ENCODE measurements at regions not wholly inside any gene's neighbourhood (a gene's known extent, or its start where the extent isn't known, plus 50 kb on each side); places are given as distances from the start of the nearest gene placed in this dataset.

DNA sequence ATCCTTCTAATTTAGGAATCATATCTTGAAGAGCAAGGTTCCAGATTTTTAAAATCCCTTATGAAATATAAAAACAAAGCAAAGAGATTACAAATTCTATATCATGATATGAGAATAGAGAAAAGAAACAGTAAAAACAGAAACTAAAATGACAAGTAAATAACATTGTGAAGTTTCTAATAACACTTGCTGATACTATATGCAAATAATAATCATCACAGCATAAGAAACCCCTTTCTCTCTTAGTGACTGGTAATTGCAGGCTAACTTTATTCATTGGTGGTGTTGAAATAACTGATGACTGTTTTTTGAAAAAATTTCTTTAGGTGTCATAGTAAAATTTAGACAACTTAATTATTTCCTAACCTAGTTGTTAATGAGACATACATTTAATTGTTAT is 281.6 kb downstream of the PLA2G4A start:
- TF ChIP-seq RAD21 (IDR thresholded peaks at IDR 0.05) (no peak), TAF1 (conservative IDR thresholded peaks at IDR 0.05) (no peak), HNF4G (IDR thresholded peaks at IDR 0.05) (no peak), EGR1 (IDR thresholded peaks at IDR 0.05; ENCODE audit: low read depth in 2 of 2) (no peak), GABPA (IDR thresholded peaks at IDR 0.05 in 1 of 2, conservative IDR thresholded peaks at IDR 0.05 in 1 of 2) (no peak), JUND (IDR thresholded peaks at IDR 0.05) (no peak), MAX (IDR thresholded peaks at IDR 0.05) (no peak), YY1 (IDR thresholded peaks at IDR 0.05) (no peak), HNF4A (conservative IDR thresholded peaks at IDR 0.05) (no peak), FOXA1 (IDR thresholded peaks at IDR 0.05) (no peak), RXRA (IDR thresholded peaks at IDR 0.05) (no peak)
- TF ChIP-seq, protein P1, sequence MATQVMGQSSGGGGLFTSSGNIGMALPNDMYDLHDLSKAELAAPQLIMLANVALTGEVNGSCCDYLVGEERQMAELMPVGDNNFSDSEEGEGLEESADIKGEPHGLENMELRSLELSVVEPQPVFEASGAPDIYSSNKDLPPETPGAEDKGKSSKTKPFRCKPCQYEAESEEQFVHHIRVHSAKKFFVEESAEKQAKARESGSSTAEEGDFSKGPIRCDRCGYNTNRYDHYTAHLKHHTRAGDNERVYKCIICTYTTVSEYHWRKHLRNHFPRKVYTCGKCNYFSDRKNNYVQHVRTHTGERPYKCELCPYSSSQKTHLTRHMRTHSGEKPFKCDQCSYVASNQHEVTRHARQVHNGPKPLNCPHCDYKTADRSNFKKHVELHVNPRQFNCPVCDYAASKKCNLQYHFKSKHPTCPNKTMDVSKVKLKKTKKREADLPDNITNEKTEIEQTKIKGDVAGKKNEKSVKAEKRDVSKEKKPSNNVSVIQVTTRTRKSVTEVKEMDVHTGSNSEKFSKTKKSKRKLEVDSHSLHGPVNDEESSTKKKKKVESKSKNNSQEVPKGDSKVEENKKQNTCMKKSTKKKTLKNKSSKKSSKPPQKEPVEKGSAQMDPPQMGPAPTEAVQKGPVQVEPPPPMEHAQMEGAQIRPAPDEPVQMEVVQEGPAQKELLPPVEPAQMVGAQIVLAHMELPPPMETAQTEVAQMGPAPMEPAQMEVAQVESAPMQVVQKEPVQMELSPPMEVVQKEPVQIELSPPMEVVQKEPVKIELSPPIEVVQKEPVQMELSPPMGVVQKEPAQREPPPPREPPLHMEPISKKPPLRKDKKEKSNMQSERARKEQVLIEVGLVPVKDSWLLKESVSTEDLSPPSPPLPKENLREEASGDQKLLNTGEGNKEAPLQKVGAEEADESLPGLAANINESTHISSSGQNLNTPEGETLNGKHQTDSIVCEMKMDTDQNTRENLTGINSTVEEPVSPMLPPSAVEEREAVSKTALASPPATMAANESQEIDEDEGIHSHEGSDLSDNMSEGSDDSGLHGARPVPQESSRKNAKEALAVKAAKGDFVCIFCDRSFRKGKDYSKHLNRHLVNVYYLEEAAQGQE (IDR thresholded peaks at IDR 0.05): no peak
- TF ChIP-seq, protein P2, sequence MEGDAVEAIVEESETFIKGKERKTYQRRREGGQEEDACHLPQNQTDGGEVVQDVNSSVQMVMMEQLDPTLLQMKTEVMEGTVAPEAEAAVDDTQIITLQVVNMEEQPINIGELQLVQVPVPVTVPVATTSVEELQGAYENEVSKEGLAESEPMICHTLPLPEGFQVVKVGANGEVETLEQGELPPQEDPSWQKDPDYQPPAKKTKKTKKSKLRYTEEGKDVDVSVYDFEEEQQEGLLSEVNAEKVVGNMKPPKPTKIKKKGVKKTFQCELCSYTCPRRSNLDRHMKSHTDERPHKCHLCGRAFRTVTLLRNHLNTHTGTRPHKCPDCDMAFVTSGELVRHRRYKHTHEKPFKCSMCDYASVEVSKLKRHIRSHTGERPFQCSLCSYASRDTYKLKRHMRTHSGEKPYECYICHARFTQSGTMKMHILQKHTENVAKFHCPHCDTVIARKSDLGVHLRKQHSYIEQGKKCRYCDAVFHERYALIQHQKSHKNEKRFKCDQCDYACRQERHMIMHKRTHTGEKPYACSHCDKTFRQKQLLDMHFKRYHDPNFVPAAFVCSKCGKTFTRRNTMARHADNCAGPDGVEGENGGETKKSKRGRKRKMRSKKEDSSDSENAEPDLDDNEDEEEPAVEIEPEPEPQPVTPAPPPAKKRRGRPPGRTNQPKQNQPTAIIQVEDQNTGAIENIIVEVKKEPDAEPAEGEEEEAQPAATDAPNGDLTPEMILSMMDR (IDR thresholded peaks at IDR 0.05; ENCODE audit: low read depth, low read length, missing input control): no peak
- TF ChIP-seq, protein P3, sequence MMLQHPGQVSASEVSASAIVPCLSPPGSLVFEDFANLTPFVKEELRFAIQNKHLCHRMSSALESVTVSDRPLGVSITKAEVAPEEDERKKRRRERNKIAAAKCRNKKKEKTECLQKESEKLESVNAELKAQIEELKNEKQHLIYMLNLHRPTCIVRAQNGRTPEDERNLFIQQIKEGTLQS (IDR thresholded peaks at IDR 0.05): no peak
- no peak for DNase-seq (ENCODE audit: low spot score)
- Histone ChIP-seq H3K27ac (ENCODE audit: low read depth in 1 of 2, low read length in 2 of 2) (no peak overlapping the region), H3K4me3 (ENCODE audit: low read depth in 1 of 3, low read length in 3 of 3) (no peak overlapping the region), H3K4me1 (ENCODE audit: control insufficient read depth in 4 of 4, insufficient read depth in 4 of 4, low read length in 3 of 4) (no peaks in the 10 kb centered on the region), H3K36me3 (ENCODE audit: control insufficient read depth in 4 of 4, insufficient read depth in 3 of 4, low read depth in 1 of 4, low read length in 3 of 4) (no peaks in the 10 kb centered on the region), H3K9ac (ENCODE audit: low read depth in 1 of 2, low read length in 2 of 2) (no peak overlapping the region), H3K27me3 (ENCODE audit: control insufficient read depth in 4 of 4, insufficient read depth in 4 of 4, low read length in 3 of 4) (peaks cover 0 to 5% (median 0%) of the 10 kb centered on the region in 4 donors), H3K9me3 (ENCODE audit: control insufficient read depth in 4 of 4, low read length in 3 of 4) (no peaks in the 10 kb centered on the region)

- TF ChIP-seq MAX (IDR thresholded peaks at IDR 0.05) (no peak), TAF1 (conservative IDR thresholded peaks at IDR 0.05) (no peak)
- Histone ChIP-seq H3K4me3 (ENCODE audit: low read depth in 1 of 3, low read length in 3 of 3) (no peak overlapping the region), H3K27ac (ENCODE audit: low read depth in 1 of 2, low read length in 2 of 2) (no peak overlapping the region), H3K4me1 (ENCODE audit: control insufficient read depth in 4 of 4, insufficient read depth in 4 of 4, low read length in 3 of 4) (no peaks in the 10 kb centered on the region), H3K9ac (ENCODE audit: low read depth in 1 of 2, low read length in 2 of 2) (no peak overlapping the region), H3K9me3 (ENCODE audit: control insufficient read depth in 4 of 4, low read length in 3 of 4) (no peaks in the 10 kb centered on the region), H3K36me3 (ENCODE audit: control insufficient read depth in 4 of 4, insufficient read depth in 3 of 4, low read depth in 1 of 4, low read length in 3 of 4) (no peaks in the 10 kb centered on the region), H3K27me3 (ENCODE audit: control insufficient read depth in 4 of 4, insufficient read depth in 4 of 4, low read length in 3 of 4) (no peaks in the 10 kb centered on the region)
- no peak for DNase-seq (ENCODE audit: low spot score)
These were observed 286.0 kb downstream of the PLA2G4A start for GRCh38 chr1:187114792-187115191.

Measured in liver (tissue), 7 donors.